Naive thymus-derived CD8-positive, alpha-beta T cell (primary cell): ENCODE measurements at regions not wholly inside any gene's neighbourhood (a gene's known extent, or its start where the extent isn't known, plus 50 kb on each side); places are given as distances from the start of the nearest gene placed in this dataset.
"Not testable (repeated sequence)": the region's sequence is repeated elsewhere in the genome, so short reads cannot be mapped to it uniquely, and the experiment has no call there.

Experiments used
- ATAC-seq, 2 donors: fragments of 150-1000 bp; cut with Tn5 transposase in 1 of 2; sonication (Bioruptor Pico), chemical (Tn5 transposase) in 1 of 2; 1 replicate in 1 of 2; 2 replicates in 1 of 2; pipeline ENCODE4 v1.10.0; 2021; ENCODE audit warnings: mild to moderate bottlenecking in 2 of 2, moderate library complexity in 2 of 2
- POLR2A ChIA-PET: fragments of 350-600 bp; sonication (Branson Sonifier 250); formaldehyde crosslinking; loops from one replicate; lab custom pipeline; 2021; ENCODE audit warnings: antibody characterized with exemption; lab: Charles Lee
- DNase-seq, 10 donors: peaks; one replicate each; pipeline versions ENCODE4 v3.0.0 to v3.0.0-alpha.2; 2020 to 2022
- H3K27ac Mint-ChIP-seq, 10 donors: one replicate each; pipeline ENCODE4 v1.8.0; 2020 to 2022; ENCODE audit warnings: mild to moderate bottlenecking in 10 of 10, mixed read lengths in 10 of 10, moderate library complexity in 4 of 10, inconsistent platforms in 1 of 10
- H3K27me3 Mint-ChIP-seq, 5 donors: one replicate each; pipeline ENCODE4 v1.8.0; 2021 to 2022; ENCODE audit warnings: mixed read lengths in 5 of 5
- H3K36me3 Mint-ChIP-seq, 3 donors: one replicate each; pipeline ENCODE4 v1.8.0; 2020 to 2022; ENCODE audit warnings: mixed read lengths in 3 of 3, mild to moderate bottlenecking in 2 of 3, inconsistent platforms in 1 of 3
- H3K4me1 Mint-ChIP-seq, 4 donors: one replicate each; pipeline ENCODE4 v1.8.0; 2021 to 2022; ENCODE audit warnings: mixed read lengths in 4 of 4
- H3K4me3 Mint-ChIP-seq, 10 donors: one replicate each; pipeline ENCODE4 v1.8.0; 2020 to 2022; ENCODE audit warnings: mild to moderate bottlenecking in 10 of 10, mixed read lengths in 10 of 10, moderate library complexity in 6 of 10, inconsistent platforms in 1 of 10
- H3K9me3 Mint-ChIP-seq, 9 donors: one replicate each; pipeline ENCODE4 v1.8.0; 2020 to 2022; ENCODE audit warnings: mixed read lengths in 9 of 9, mild to moderate bottlenecking in 3 of 9, inconsistent platforms in 1 of 9, moderate library complexity in 1 of 9

- ATAC-seq (no peak), DNase-seq (no peak)
- peaks cover 0 to 17% (median 7%) of the 10 kb centered on the region in 9 donors for H3K9me3 Mint-ChIP-seq
- no peak overlapping the region for H3K4me3 Mint-ChIP-seq
- POLR2A ChIA-PET, result no interaction called here
- no peak overlapping the region for H3K27ac Mint-ChIP-seq
- H3K36me3 Mint-ChIP-seq, result peaks cover 0 to 12% (median 0%) of the 10 kb centered on the region in 3 donors
- no peaks in the 10 kb centered on the region for H3K4me1 Mint-ChIP-seq
- peaks cover 1 to 38% (median 4%) of the 10 kb centered on the region in 5 donors for H3K27me3 Mint-ChIP-seq
Measured at GRCh38 chr9:2525147-2525546, 96.4 kb upstream of the VLDLR start.

GRCh38 chr9:2526071-2526828 is 95.3 kb upstream of the VLDLR start:
- no peak for ATAC-seq

GRCh38 chr9:2531481-2531880 is 90.1 kb upstream of the VLDLR start:
- Mint-ChIP-seq H3K4me1 (no peaks in the 10 kb centered on the region), H3K4me3 (no peak overlapping the region), H3K36me3 (peaks cover 0 to 7% (median 0%) of the 10 kb centered on the region in 3 donors), H3K9me3 (peaks cover 0 to 12% (median 3%) of the 10 kb centered on the region in 9 donors), H3K27ac (no peak overlapping the region), H3K27me3 (peaks cover 2 to 27% (median 7%) of the 10 kb centered on the region in 5 donors)
- DNase-seq (no peak), ATAC-seq (no peak)
- POLR2A ChIA-PET, result no interaction called here

More at GRCh38 chr9:2526071-2526828, 95.3 kb upstream of the VLDLR start:
- H3K27me3 Mint-ChIP-seq, result peaks cover 1 to 38% (median 4%) of the 10 kb centered on the region in 5 donors
- no peaks in the 10 kb centered on the region for H3K4me1 Mint-ChIP-seq
- H3K27ac Mint-ChIP-seq, result no peak overlapping the region
- H3K36me3 Mint-ChIP-seq, result peaks cover 0 to 12% (median 0%) of the 10 kb centered on the region in 3 donors
- H3K9me3 Mint-ChIP-seq, result peaks cover 0 to 12% (median 3%) of the 10 kb centered on the region in 9 donors
- no peak overlapping the region for H3K4me3 Mint-ChIP-seq
- DNase-seq, result no peak
- POLR2A ChIA-PET, result no interaction called here

- ATAC-seq (no peak), DNase-seq (no peak)
- peaks cover 0 to 22% (median 11%) of the 10 kb centered on the region in 5 donors for H3K27me3 Mint-ChIP-seq
- H3K27ac Mint-ChIP-seq, result no peak overlapping the region
- H3K4me1 Mint-ChIP-seq, result no peaks in the 10 kb centered on the region
- H3K4me3 Mint-ChIP-seq, result no peak overlapping the region
- H3K36me3 Mint-ChIP-seq, result no peaks in the 10 kb centered on the region
- POLR2A ChIA-PET, result no interaction called here
- peaks cover 0 to 2% (median 0%) of the 10 kb centered on the region in 9 donors for H3K9me3 Mint-ChIP-seq
Measured at GRCh38 chr9:2536511-2536910, 85.1 kb upstream of the VLDLR start.

GRCh38 chr9:2545881-2546490 is 75.6 kb upstream of the VLDLR start:
- Mint-ChIP-seq H3K4me1 (no peaks in the 10 kb centered on the region), H3K27me3 (peaks cover 7 to 38% (median 14%) of the 10 kb centered on the region in 5 donors), H3K9me3 (peaks cover 0 to 23% (median 2%) of the 10 kb centered on the region in 9 donors), H3K36me3 (no peaks in the 10 kb centered on the region), H3K27ac (no peak overlapping the region), H3K4me3 (no peak overlapping the region)
- POLR2A ChIA-PET, result no interaction called here
- DNase-seq, result no peak
- no peak for ATAC-seq

- H3K27ac Mint-ChIP-seq, ATAC-seq, H3K4me3 Mint-ChIP-seq, H3K4me1 Mint-ChIP-seq, H3K27me3 Mint-ChIP-seq, POLR2A ChIA-PET, DNase-seq: not testable (repeated sequence)
- Mint-ChIP-seq H3K9me3 (peaks cover 0 to 41% (median 10%) of the 10 kb centered on the region in 9 donors), H3K36me3 (peaks cover 0 to 12% (median 0%) of the 10 kb centered on the region in 3 donors)
Measured at GRCh38 chr9:2555899-2556600, 65.5 kb upstream of the VLDLR start.

- POLR2A ChIA-PET, result no interaction called here
- Mint-ChIP-seq H3K4me1 (no peaks in the 10 kb centered on the region), H3K9me3 (peaks cover 0 to 43% (median 13%) of the 10 kb centered on the region in 9 donors), H3K4me3 (no peak overlapping the region), H3K36me3 (peaks cover 0 to 12% (median 0%) of the 10 kb centered on the region in 3 donors), H3K27me3 (peaks cover 0 to 12% (median 5%) of the 10 kb centered on the region in 5 donors), H3K27ac (no peak overlapping the region)
- no peak for DNase-seq
- ATAC-seq, result no peak
Measured at GRCh38 chr9:2557693-2558092, 63.9 kb upstream of the VLDLR start.

GRCh38 chr9:2559192-2560152 is 62.1 kb upstream of the VLDLR start:
- no peak overlapping the region for H3K4me3 Mint-ChIP-seq
- peaks cover 0 to 9% (median 5%) of the 10 kb centered on the region in 5 donors for H3K27me3 Mint-ChIP-seq
- H3K9me3 Mint-ChIP-seq, result peaks cover 0 to 43% (median 13%) of the 10 kb centered on the region in 9 donors
- peaks cover 0 to 12% (median 0%) of the 10 kb centered on the region in 3 donors for H3K36me3 Mint-ChIP-seq
- ATAC-seq, result no peak
- POLR2A ChIA-PET, result no interaction called here
- DNase-seq, result no peak
- H3K4me1 Mint-ChIP-seq, result no peaks in the 10 kb centered on the region
- H3K27ac Mint-ChIP-seq, result no peak overlapping the region

GRCh38 chr9:2560180-2560579 is 61.4 kb upstream of the VLDLR start:
- no peak overlapping the region for H3K4me3 Mint-ChIP-seq
- no peaks in the 10 kb centered on the region for H3K4me1 Mint-ChIP-seq
- POLR2A ChIA-PET, result no interaction called here
- H3K27me3 Mint-ChIP-seq, result peaks cover 0 to 7% (median 5%) of the 10 kb centered on the region in 5 donors
- peaks cover 0 to 43% (median 12%) of the 10 kb centered on the region in 9 donors for H3K9me3 Mint-ChIP-seq
- no peak for DNase-seq
- no peak for ATAC-seq
- H3K27ac Mint-ChIP-seq, result no peak overlapping the region
- H3K36me3 Mint-ChIP-seq, result peaks cover 0 to 12% (median 0%) of the 10 kb centered on the region in 3 donors

- DNase-seq (no peak), ATAC-seq (no peak)
- no peak overlapping the region for H3K27ac Mint-ChIP-seq
- peaks cover 0 to 12% (median 5%) of the 10 kb centered on the region in 9 donors for H3K9me3 Mint-ChIP-seq
- H3K4me1 Mint-ChIP-seq, result no peaks in the 10 kb centered on the region
- H3K36me3 Mint-ChIP-seq, result no peaks in the 10 kb centered on the region
- H3K4me3 Mint-ChIP-seq, result no peak overlapping the region
- POLR2A ChIA-PET, result no interaction called here
- peaks cover 0 to 17% (median 6%) of the 10 kb centered on the region in 5 donors for H3K27me3 Mint-ChIP-seq
Measured at GRCh38 chr9:2565676-2566340, 55.8 kb upstream of the VLDLR start.

GRCh38 chr9:2567922-2568321 is 53.7 kb upstream of the VLDLR start:
- no peak for ATAC-seq
- no peaks in the 10 kb centered on the region for H3K4me1 Mint-ChIP-seq
- POLR2A ChIA-PET, result no interaction called here
- no peak overlapping the region for H3K4me3 Mint-ChIP-seq
- H3K36me3 Mint-ChIP-seq, result no peaks in the 10 kb centered on the region
- peaks cover 3 to 24% (median 10%) of the 10 kb centered on the region in 5 donors for H3K27me3 Mint-ChIP-seq
- H3K9me3 Mint-ChIP-seq, result no peaks in the 10 kb centered on the region
- no peak overlapping the region for H3K27ac Mint-ChIP-seq
- no peak for DNase-seq
